ENCODE measurements at regions not wholly inside any gene's neighbourhood (a gene's known extent, or its start where the extent isn't known, plus 50 kb on each side); places are given as distances from the start of the nearest gene placed in this dataset.
A peak's percentile ranks its signal among the peaks of the same experiment; 100 is the strongest.
"Not testable (repeated sequence)": the region's sequence is repeated elsewhere in the genome, so short reads cannot be mapped to it uniquely, and the experiment has no call there.

GRCh38 chr3:67064105-67064504 lies 66.0 kb downstream of the KBTBD8 start:
- H3K27ac Mint-ChIP-seq, result no peak overlapping the region
- peaks cover 2% of the 10 kb centered on the region for H3K9me3 Mint-ChIP-seq
- ChIA-PET CTCF (no interaction called here), POLR2A (no interaction called here)
- H3K36me3 Mint-ChIP-seq (ENCODE audit: low read depth), result no peaks in the 10 kb centered on the region
- H3K4me3 Mint-ChIP-seq, result no peak overlapping the region
- H3K27me3 Mint-ChIP-seq, result no peaks in the 10 kb centered on the region
- DNase-seq, result no peak
- no peaks in the 10 kb centered on the region for H3K4me1 Mint-ChIP-seq

- peaks cover 2% of the 10 kb centered on the region for H3K9me3 Mint-ChIP-seq
- no peaks in the 10 kb centered on the region for H3K4me1 Mint-ChIP-seq
- no peak overlapping the region for H3K4me3 Mint-ChIP-seq
Observed at GRCh38 chr3:67067251-67067650, 69.1 kb downstream of the KBTBD8 start.

GRCh38 chr3:67072640-67073039 lies 74.5 kb downstream of the KBTBD8 start:
- H3K27ac Mint-ChIP-seq; H3K27me3 Mint-ChIP-seq; POLR2A ChIA-PET; DNase-seq; H3K9me3 Mint-ChIP-seq; H3K4me3 Mint-ChIP-seq; H3K4me1 Mint-ChIP-seq; H3K36me3 Mint-ChIP-seq (ENCODE audit: low read depth): not testable (repeated sequence)
- CTCF ChIA-PET, result interaction anchor here (1.0 kb wide), 1 partner anchor 100 kb away, joined by 4 read pairs; no protein-coding TSS in a partner anchor

More at GRCh38 chr3:67067251-67067650, 69.1 kb downstream of the KBTBD8 start:
- no peak for DNase-seq
- ChIA-PET POLR2A (no interaction called here), CTCF (no interaction called here)
- H3K27me3 Mint-ChIP-seq, result no peaks in the 10 kb centered on the region
- H3K27ac Mint-ChIP-seq, result no peak overlapping the region
- H3K36me3 Mint-ChIP-seq (ENCODE audit: low read depth), result no peaks in the 10 kb centered on the region

GRCh38 chr3:67073812-67074211 lies 75.7 kb downstream of the KBTBD8 start:
- POLR2A ChIA-PET, result no interaction called here
- Mint-ChIP-seq H3K9me3 (peaks cover 15% of the 10 kb centered on the region), H3K36me3 (ENCODE audit: low read depth) (no peaks in the 10 kb centered on the region), H3K27me3 (no peaks in the 10 kb centered on the region), H3K4me3 (no peak overlapping the region), H3K4me1 (peaks cover 13% of the 10 kb centered on the region), H3K27ac (no peak overlapping the region)
- CTCF ChIA-PET, result no interaction called here
- no peak for DNase-seq

DNA sequence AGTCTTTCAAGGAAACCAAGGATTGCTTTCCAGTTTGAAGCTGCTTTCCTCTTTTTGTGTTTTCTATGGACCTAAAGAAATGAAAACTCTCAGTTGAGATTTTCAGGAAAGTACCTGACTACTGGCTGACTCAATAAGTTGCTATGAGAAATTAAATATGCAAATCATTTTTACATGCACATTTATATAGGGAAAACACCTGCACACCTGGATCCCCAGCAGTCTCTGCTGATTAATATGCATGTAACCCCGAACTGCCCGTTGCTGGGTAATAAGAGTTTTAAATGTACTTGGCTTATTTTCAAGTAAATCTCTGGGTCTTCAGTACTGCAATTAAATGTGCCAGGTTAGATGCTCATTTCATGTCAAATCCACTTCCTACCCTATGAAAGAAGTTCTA lies 77.2 kb downstream of the KBTBD8 start:
- H3K27me3 Mint-ChIP-seq, result no peaks in the 10 kb centered on the region
- no peak for DNase-seq
- no peak overlapping the region for H3K4me3 Mint-ChIP-seq
- no peak overlapping the region for H3K27ac Mint-ChIP-seq
- peaks cover 15% of the 10 kb centered on the region for H3K9me3 Mint-ChIP-seq
- CTCF ChIA-PET, result no interaction called here
- POLR2A ChIA-PET, result no interaction called here
- H3K36me3 Mint-ChIP-seq (ENCODE audit: low read depth), result no peaks in the 10 kb centered on the region
- H3K4me1 Mint-ChIP-seq, result peaks cover 13% of the 10 kb centered on the region

DNA sequence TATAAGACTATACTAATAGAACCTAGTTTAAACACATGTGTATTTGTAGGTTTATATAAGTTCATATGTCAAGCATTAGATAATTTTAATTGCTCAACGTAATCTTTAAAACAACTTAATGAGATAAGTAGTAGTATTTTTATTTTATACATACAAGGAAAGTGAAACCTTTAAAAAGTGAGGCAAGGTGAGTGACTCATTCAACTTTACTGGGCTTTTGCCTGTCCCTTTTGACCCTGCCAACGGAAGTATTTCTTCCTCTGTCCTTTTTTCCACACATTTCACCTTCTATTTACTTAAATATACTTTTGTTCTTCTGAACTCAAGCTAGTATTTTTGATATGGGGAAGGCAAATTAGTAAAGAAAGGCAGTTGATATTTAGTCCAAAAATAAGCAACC lies 78.5 kb downstream of the KBTBD8 start:
- H3K4me3 Mint-ChIP-seq, result no peak overlapping the region
- no peak overlapping the region for H3K27ac Mint-ChIP-seq
- ChIA-PET POLR2A (no interaction called here), CTCF (no interaction called here)
- peaks cover 15% of the 10 kb centered on the region for H3K9me3 Mint-ChIP-seq
- no peaks in the 10 kb centered on the region for H3K36me3 Mint-ChIP-seq (ENCODE audit: low read depth)
- DNase-seq, result no peak
- peaks cover 13% of the 10 kb centered on the region for H3K4me1 Mint-ChIP-seq
- H3K27me3 Mint-ChIP-seq, result no peaks in the 10 kb centered on the region

DNA sequence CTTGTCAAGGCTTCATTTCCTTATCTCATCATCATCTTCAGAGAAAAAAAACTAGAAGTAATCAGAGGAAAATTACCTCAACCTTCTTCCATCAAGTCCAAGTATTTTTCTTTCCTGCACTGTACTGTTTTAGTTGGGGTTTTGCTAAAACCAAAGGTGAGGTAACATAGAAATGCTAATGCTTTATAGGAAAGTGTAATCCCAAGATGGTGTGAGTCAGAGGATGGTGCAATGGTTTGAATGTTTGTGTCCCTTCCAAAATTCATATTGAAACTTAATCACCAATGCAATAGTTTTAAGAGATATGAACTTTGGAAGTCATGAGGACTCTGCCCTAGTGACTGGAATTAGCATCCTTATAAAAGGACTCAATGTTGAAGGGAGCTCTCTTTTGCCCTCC lies 79.5 kb downstream of the KBTBD8 start:
- Mint-ChIP-seq H3K27ac (no peak overlapping the region), H3K4me1 (peaks cover 19% of the 10 kb centered on the region)
- POLR2A ChIA-PET, result no interaction called here

GRCh38 chr3:67082533-67083024 lies 84.5 kb downstream of the KBTBD8 start:
- DNase-seq, result no peak
- Mint-ChIP-seq H3K9me3 (peaks cover 39% of the 10 kb centered on the region), H3K4me1 (peaks cover 28% of the 10 kb centered on the region), H3K4me3 (no peak overlapping the region), H3K27ac (peak overlapping the region; percentile 81), H3K27me3 (peaks cover 3% of the 10 kb centered on the region), H3K36me3 (ENCODE audit: low read depth) (peaks cover 28% of the 10 kb centered on the region)
- ChIA-PET CTCF (interaction anchor here (1.2 to 2.2 kb wide), 4 partner anchors 12 to 110 kb away, joined by 3 to 13 read pairs (median 8); partner anchors contain the start of gene KBTBD8), POLR2A (interaction anchor here (0.6 to 1.9 kb wide), 4 partner anchors 27 to 110 kb away, joined by 3 to 9 read pairs (median 4); partner anchors contain the start of gene KBTBD8)

More for the DNA sequence above, 79.5 kb downstream of the KBTBD8 start:
- Mint-ChIP-seq H3K27me3 (no peaks in the 10 kb centered on the region), H3K9me3 (peaks cover 19% of the 10 kb centered on the region), H3K36me3 (ENCODE audit: low read depth) (peaks cover 6% of the 10 kb centered on the region), H3K4me3 (no peak overlapping the region)
- CTCF ChIA-PET, result no interaction called here
- no peak for DNase-seq

DNA sequence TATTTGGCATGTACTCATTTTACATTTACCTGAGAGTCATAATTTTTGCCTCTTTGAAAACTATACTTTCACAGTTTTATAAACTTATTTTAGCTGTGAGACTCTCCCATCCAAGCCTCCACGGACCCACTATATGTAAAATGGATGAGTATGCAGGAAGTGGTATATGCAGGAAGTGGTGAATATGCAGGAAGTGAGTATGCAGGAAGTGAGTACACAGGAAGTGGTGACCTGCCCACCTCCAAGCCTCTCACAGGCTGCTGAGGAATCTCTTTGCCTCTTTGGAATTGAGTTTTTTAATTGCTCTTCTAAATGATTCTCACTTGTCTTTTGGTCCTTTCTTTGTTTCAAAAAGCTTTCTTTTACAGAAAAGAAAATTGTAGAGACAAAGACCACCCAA lies 85.2 kb downstream of the KBTBD8 start:
- peaks cover 23% of the 10 kb centered on the region for H3K4me1 Mint-ChIP-seq
- no peak overlapping the region for H3K4me3 Mint-ChIP-seq
- peak; percentile 70 for DNase-seq
- peak overlapping the region; percentile 81 for H3K27ac Mint-ChIP-seq
- peaks cover 28% of the 10 kb centered on the region for H3K36me3 Mint-ChIP-seq (ENCODE audit: low read depth)
- POLR2A ChIA-PET, result interaction anchor here (0.6 to 1.9 kb wide), 5 partner anchors 10 to 111 kb away, joined by 3 to 9 read pairs (median 3); partner anchors contain the start of gene KBTBD8
- CTCF ChIA-PET, result interaction anchor here (1.2 to 2.2 kb wide), 4 partner anchors 11 to 111 kb away, joined by 3 to 13 read pairs (median 8); partner anchors contain the start of gene KBTBD8
- H3K27me3 Mint-ChIP-seq, result peaks cover 5% of the 10 kb centered on the region
- peaks cover 42% of the 10 kb centered on the region for H3K9me3 Mint-ChIP-seq

DNA sequence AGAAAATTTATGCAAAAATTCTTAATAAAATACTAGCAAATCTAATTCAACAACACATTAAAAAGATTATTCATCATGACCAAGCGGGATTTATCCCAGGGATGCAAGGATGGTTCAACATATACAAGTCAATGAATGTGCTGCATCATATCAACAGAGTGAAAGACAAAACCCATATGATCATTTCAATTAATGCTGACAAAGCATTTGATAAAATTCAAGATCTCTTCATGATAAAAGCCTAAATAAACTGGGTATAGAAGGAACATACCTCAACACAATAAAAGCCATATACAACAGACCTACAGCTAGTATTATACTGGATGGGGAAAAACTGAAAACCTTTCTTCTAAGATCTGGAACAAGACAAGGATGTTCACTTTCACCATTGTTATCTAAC lies 89.7 kb downstream of the KBTBD8 start:
- no peak overlapping the region for H3K4me3 Mint-ChIP-seq
- H3K9me3 Mint-ChIP-seq, result peaks cover 29% of the 10 kb centered on the region
- CTCF ChIA-PET, result no interaction called here
- H3K4me1 Mint-ChIP-seq, result peaks cover 17% of the 10 kb centered on the region
- DNase-seq, result no peak
- POLR2A ChIA-PET, result no interaction called here
- H3K36me3 Mint-ChIP-seq (ENCODE audit: low read depth), result peaks cover 21% of the 10 kb centered on the region
- H3K27me3 Mint-ChIP-seq, result peaks cover 5% of the 10 kb centered on the region
- no peak overlapping the region for H3K27ac Mint-ChIP-seq

GRCh38 chr3:67090474-67090873 lies 92.4 kb downstream of the KBTBD8 start:
- Mint-ChIP-seq H3K9me3 (peaks cover 14% of the 10 kb centered on the region), H3K36me3 (ENCODE audit: low read depth) (no peaks in the 10 kb centered on the region), H3K27ac (no peak overlapping the region), H3K4me1 (peaks cover 2% of the 10 kb centered on the region), H3K27me3 (peaks cover 5% of the 10 kb centered on the region), H3K4me3 (no peak overlapping the region)
- ChIA-PET POLR2A (no interaction called here), CTCF (no interaction called here)
- no peak for DNase-seq

- H3K27ac Mint-ChIP-seq, result no peak overlapping the region
- H3K4me3 Mint-ChIP-seq, result no peak overlapping the region
- no peak for DNase-seq
- ChIA-PET CTCF (no interaction called here), POLR2A (interaction anchor here (0.9 kb wide), 1 partner anchor 10 kb away, joined by 3 read pairs; no protein-coding TSS in a partner anchor)
- H3K4me1 Mint-ChIP-seq, result peaks cover 4% of the 10 kb centered on the region
- H3K36me3 Mint-ChIP-seq (ENCODE audit: low read depth), result no peaks in the 10 kb centered on the region
- no peaks in the 10 kb centered on the region for H3K9me3 Mint-ChIP-seq
- H3K27me3 Mint-ChIP-seq, result peaks cover 2% of the 10 kb centered on the region
Observed at GRCh38 chr3:67093305-67093704, 95.2 kb downstream of the KBTBD8 start.

GRCh38 chr3:67094167-67094566 lies 96.1 kb downstream of the KBTBD8 start:
- ChIA-PET POLR2A (no interaction called here), CTCF (interaction anchor here (0.7 to 1.3 kb wide), 3 partner anchors 11 to 123 kb away, joined by 3 to 4 read pairs (median 3); no protein-coding TSS in a partner anchor)
- Mint-ChIP-seq H3K36me3 (ENCODE audit: low read depth) (no peaks in the 10 kb centered on the region), H3K4me1 (peaks cover 4% of the 10 kb centered on the region), H3K27me3 (peaks cover 2% of the 10 kb centered on the region), H3K4me3 (no peak overlapping the region), H3K9me3 (no peaks in the 10 kb centered on the region), H3K27ac (no peak overlapping the region)
- no peak for DNase-seq

GRCh38 chr3:67094774-67095173 lies 96.7 kb downstream of the KBTBD8 start:
- Mint-ChIP-seq H3K27ac (no peak overlapping the region), H3K4me3 (no peak overlapping the region), H3K9me3 (no peaks in the 10 kb centered on the region), H3K27me3 (peaks cover 5% of the 10 kb centered on the region), H3K4me1 (peaks cover 4% of the 10 kb centered on the region), H3K36me3 (ENCODE audit: low read depth) (no peaks in the 10 kb centered on the region)
- POLR2A ChIA-PET, result no interaction called here
- CTCF ChIA-PET, result interaction anchor here (0.7 to 1.3 kb wide), 3 partner anchors 12 to 124 kb away, joined by 3 to 4 read pairs (median 3); no protein-coding TSS in a partner anchor
- DNase-seq, result no peak
